GM12874 (cell line): ENCODE measurements at regions not wholly inside any gene's neighbourhood (a gene's known extent, or its start where the extent isn't known, plus 50 kb on each side); places are given as distances from the start of the nearest gene placed in this dataset.

Source experiments
- TF ChIP-seq, protein P1 (sequence below): IDR thresholded peaks from 2 replicates; pipeline ENCODE4 v1.5.1; 2011; ENCODE audit warnings: low read depth, mild to moderate bottlenecking, control low read depth, low read length, moderate library complexity; ENCODE audit not compliant: insufficient read depth

DNA sequence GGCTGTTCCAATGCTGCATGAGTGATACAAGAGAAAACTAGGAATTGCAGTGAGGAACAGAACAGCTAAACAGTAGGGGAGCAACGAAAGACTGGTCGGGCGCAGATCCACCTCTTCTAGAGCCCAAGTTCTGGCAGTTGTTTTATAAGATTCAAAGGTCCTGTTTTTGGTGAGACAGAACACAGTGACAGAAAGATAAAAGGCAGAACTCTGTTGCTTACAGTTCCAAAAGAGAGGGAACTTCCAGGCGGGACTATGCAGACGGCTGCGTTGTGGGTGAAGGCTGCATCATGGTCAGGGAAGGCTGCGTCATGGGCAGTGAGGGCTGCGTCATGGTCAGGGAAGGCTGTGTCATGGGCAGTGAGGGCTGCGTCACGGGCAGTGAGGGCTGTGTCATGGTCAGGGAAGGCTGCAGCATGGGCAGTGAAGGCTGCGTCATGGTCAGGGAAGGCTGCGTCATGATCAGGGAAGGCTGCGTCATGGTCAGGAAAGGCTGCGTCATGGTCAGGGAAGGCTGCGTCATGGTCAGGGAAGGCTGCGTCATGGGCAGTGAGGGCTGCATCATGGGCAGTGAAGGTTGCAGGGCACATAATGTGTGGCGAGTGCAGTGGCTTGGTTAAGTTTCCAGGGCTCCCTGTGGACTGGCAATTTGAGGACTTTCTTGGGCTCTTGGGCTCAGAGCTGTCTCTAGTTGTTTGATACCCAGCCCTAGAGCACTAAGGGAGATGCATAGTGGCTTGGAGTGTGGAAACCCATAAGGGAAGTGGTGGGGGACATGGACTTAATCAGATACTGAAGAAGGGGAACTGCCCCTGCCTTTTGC, 619.9 kb downstream of the AACS start:
- TF ChIP-seq, protein P1, sequence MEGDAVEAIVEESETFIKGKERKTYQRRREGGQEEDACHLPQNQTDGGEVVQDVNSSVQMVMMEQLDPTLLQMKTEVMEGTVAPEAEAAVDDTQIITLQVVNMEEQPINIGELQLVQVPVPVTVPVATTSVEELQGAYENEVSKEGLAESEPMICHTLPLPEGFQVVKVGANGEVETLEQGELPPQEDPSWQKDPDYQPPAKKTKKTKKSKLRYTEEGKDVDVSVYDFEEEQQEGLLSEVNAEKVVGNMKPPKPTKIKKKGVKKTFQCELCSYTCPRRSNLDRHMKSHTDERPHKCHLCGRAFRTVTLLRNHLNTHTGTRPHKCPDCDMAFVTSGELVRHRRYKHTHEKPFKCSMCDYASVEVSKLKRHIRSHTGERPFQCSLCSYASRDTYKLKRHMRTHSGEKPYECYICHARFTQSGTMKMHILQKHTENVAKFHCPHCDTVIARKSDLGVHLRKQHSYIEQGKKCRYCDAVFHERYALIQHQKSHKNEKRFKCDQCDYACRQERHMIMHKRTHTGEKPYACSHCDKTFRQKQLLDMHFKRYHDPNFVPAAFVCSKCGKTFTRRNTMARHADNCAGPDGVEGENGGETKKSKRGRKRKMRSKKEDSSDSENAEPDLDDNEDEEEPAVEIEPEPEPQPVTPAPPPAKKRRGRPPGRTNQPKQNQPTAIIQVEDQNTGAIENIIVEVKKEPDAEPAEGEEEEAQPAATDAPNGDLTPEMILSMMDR: no peak

DNA sequence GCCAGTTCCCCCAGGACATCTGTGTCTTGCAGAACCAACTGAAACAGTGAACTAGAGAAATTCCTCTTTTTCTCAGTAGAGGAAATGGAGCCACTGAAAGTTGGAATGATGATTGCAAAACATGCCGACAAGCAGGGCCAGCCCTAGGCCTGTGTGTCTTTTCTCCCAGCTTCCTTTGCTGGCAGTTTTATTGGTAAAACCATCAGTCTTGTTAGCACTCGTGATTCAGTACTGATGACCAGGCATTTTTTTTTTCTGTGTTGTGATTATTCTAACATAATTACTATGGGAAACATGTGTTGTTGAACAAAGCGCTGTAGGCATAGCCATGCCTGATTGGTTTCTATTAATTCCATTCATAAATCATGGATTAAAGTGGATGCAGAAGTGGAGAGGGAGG, 620.7 kb downstream of the AACS start:
- TF ChIP-seq, protein P1: no peak

DNA sequence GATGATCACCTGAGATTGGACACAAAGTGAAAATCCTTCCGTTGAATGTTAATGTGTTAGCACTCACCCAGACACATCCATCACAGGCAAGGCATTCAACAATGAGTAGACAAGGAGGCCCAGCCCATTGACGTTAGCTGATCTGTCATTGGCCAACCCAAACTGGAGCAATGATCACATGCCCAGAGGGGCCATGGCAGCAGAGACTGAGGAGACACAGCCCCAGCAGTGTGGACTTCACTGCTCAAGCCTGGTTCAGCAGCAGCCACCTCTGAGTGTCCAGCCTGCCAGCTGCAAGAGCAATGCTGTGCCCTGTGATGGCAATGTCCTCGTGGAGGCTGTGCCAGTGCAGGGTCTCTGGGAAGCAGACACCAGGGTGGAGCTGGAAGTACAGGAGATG, 622.2 kb downstream of the AACS start:
- TF ChIP-seq, protein P1: no peak

DNA sequence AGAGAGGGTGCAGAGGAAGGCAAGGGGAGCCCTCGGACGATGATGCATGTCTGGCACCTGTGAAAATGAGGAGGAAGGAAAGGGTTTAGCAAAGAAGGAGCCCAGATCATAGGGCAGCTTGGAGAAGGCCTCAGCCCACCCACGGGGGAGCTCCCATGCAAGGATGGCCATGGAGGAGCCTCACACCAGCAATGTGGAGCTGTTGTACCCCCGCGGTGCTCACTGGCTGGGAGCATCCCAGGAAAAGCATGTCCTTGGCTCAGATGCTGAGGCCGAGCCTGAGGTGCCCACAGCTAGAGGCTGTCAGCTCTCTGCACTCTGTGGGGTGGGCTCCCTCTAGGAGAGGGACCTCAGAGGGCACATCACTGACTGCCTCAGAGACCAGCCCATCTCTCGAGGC, 622.6 kb downstream of the AACS start:
- TF ChIP-seq, protein P1: no peak

DNA sequence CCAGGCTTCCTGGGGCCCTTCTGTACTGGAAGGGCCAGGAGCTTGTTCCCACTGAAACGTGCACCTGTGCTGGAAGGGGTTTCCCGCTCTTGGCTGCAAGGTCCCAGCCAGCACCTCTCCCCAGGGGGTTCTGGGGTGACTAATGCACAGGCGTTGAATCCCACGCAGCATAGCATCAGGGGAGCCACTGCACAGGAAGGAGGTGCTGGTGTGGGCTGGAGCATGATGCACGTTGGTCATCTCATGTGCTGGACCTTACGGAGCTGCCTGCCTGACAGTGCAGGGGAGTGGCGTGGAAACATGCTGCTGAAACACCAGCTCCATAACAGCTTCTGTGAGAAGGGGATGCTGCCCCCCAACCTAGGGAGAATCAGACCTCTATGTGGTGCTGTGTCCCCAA, 623.0 kb downstream of the AACS start:
- TF ChIP-seq, protein P1: no peak

DNA sequence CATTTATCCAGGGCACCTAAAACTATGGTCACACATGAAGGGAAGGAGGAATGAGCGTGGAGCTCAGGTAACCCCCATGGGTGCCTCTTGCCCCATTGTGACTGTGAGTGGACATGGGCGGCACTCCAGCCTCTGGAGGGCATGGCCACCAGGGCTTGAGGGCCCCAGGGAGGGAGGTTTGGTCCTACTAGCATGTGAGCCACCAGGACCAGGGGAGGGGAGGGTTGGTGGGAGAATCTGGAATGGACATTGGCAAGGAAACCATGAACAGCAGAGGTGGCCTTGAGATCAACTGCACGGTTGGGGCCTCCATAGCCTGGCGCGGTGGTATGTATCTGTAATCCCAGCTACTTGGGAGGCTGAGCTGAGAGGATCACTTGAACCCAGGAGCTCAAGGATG, 623.6 kb downstream of the AACS start:
- TF ChIP-seq, protein P1: no peak

DNA sequence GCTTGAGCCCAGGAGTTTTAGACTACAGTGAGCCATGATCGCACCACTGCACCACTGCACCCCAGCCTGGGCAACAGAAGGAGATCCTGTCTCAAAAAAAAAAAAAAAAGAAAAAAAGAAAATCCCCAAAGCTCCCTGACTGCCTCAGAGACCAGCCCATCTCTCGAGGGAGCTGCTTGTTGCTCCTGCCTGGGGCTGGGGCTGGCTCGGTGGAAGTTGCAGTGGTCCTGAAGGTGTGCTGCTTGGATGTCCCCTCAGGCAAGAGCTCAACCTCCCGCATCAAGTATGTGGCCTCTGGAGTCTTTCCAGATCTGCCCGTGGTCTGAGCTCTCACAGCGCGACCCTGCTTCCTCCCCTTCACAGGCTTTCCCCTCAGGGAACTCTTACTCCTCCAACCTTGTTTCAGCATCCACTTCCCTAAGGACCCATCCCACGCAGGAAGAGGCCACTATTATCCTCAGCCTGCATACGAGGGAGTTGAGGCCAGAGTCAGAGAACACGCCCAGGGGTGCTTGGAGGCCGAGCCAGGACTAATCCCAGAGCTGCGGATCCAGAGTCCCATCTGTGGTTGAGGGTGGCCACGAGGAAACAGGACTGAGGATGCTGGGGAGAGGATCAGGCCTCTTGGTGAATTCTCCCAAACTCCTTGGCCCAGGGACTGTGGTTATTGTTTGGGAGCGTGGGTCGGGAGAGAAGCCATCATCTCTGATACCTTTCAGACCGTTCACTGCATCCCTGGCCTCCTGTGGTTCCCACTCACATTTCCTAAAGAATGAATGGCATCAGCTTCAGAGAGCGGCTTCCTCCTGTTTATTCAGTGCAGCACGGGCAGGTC, 624.6 kb downstream of the AACS start:
- TF ChIP-seq, protein P1: no peak
